Thyroid gland (tissue), 4 donors: ENCODE measurements at regions not wholly inside any gene's neighbourhood (a gene's known extent, or its start where the extent isn't known, plus 50 kb on each side); places are given as distances from the start of the nearest gene placed in this dataset.

Source experiments
- DNase-seq, 2 donors: peaks; one replicate each; pipeline ENCODE4 v3.0.0-alpha.2; 2019
- H3K27ac ChIP-seq, 3 donors: fragments of 200-600 bp; sonication (generic); 1 replicate in 2 of 3; 2 replicates in 1 of 3; pipeline ENCODE4 v1.5.1; 2016 to 2019; ENCODE audit warnings: mild to moderate bottlenecking in 1 of 3, moderate library complexity in 1 of 3
- H3K27me3 ChIP-seq: fragments of 200-600 bp; sonication (generic); one replicate; pipeline ENCODE4 v1.5.1; 2019
- H3K36me3 ChIP-seq, 2 donors: fragments of 200-600 bp; sonication (generic); one replicate each; pipeline ENCODE4 v1.5.1; 2016 to 2019
- H3K4me1 ChIP-seq, 2 donors: fragments of 200-600 bp; sonication (generic); one replicate each; pipeline ENCODE4 v1.5.1; 2017 to 2019
- H3K4me3 ChIP-seq, 3 donors: fragments of 200-600 bp; sonication (generic); replicated peaks in 1 of 3; 1 replicate in 2 of 3; 2 replicates in 1 of 3; pipeline ENCODE4 v1.5.1; 2016; ENCODE audit warnings: mild to moderate bottlenecking in 1 of 3
- H3K9me3 ChIP-seq: fragments of 200-600 bp; sonication (generic); one replicate; pipeline ENCODE4 v1.5.1; 2017
- POLR2A ChIP-seq, 2 donors: fragments of 450-650 bp; IDR thresholded peaks; one replicate each; pipeline ENCODE4 v1.6.1; 2017; ENCODE audit warnings: antibody characterized with exemption in 2 of 2, mild to moderate bottlenecking in 2 of 2, moderate library complexity in 1 of 2
- WGBS, 2 donors: methylation state at CpG; one replicate each; pipeline ENCODE4 v1.1.5; 2017; 5-methylcytosine and 5-hydroxymethylcytosine counted together
- intact Hi-C: fragments of 100-400 bp; cut with DNase I; formaldehyde crosslinking; loops from one replicate; pipeline ENCODE4 v1.15.1; 2023
- TF ChIP-seq, protein P1 (sequence below), 6 experiments: fragments of 200-600 bp in 3 of 6; fragments of 450-650 bp in 3 of 6; sonication (generic) in 3 of 6; IDR thresholded peaks; one replicate each; pipeline ENCODE4 v1.5.1; 2016 to 2019; ENCODE audit warnings: antibody characterized with exemption in 6 of 6, mild to moderate bottlenecking in 2 of 6, inconsistent platforms in 1 of 6, moderate library complexity in 1 of 6

DNA sequence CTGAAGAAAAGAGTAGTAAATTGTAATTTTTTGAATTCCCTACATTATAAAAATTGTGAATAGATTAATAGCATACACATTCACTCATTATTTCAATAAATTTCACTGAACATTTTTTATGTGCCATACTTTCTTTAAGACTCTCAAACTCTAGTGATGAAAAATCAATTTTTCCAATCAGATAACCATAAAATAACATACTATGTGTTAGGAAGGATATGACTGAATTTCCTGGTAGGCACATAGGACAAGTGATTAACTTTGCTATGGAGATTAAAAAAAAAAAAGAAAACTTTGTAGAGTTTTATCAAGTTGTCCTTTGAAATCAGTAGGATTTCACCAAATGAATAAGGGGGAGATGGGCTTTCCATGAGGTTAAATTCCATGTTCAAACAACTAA is 1597.3 kb upstream of the LRRTM3 start:
- Histone ChIP-seq H3K27ac (no peak overlapping the region), H3K4me1 (no peaks in the 10 kb centered on the region), H3K4me3 (no peak overlapping the region), H3K36me3 (no peaks in the 10 kb centered on the region), H3K9me3 (no peaks in the 10 kb centered on the region), H3K27me3 (no peaks in the 10 kb centered on the region)
- no peak for TF ChIP-seq POLR2A (IDR thresholded peaks at IDR 0.05)
- TF ChIP-seq, protein P1, sequence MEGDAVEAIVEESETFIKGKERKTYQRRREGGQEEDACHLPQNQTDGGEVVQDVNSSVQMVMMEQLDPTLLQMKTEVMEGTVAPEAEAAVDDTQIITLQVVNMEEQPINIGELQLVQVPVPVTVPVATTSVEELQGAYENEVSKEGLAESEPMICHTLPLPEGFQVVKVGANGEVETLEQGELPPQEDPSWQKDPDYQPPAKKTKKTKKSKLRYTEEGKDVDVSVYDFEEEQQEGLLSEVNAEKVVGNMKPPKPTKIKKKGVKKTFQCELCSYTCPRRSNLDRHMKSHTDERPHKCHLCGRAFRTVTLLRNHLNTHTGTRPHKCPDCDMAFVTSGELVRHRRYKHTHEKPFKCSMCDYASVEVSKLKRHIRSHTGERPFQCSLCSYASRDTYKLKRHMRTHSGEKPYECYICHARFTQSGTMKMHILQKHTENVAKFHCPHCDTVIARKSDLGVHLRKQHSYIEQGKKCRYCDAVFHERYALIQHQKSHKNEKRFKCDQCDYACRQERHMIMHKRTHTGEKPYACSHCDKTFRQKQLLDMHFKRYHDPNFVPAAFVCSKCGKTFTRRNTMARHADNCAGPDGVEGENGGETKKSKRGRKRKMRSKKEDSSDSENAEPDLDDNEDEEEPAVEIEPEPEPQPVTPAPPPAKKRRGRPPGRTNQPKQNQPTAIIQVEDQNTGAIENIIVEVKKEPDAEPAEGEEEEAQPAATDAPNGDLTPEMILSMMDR (IDR thresholded peaks at IDR 0.05), result no peak
- no peak for DNase-seq
- intact Hi-C loops, result no loop called here

DNA sequence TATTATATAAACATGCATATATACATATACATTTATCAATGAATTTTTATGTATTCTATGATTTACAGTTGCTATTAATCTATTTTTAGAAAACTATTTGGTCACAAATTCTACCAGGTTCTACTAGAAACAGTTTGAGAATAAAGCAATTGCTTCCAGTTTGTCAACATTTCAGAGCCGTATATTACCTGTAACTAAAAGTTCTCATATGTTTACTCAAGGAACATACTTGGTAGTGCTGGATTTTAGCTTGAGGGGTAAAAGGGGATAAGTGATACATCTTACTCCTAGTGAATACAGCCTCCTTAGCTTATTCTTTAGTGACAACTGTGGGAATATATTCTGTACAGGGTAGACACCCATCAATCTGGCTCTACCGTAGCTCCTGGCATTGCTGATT is 1590.5 kb upstream of the LRRTM3 start:
- no peak for DNase-seq
- Histone ChIP-seq H3K4me1 (no peaks in the 10 kb centered on the region), H3K4me3 (no peak overlapping the region), H3K36me3 (no peaks in the 10 kb centered on the region), H3K27me3 (no peaks in the 10 kb centered on the region), H3K9me3 (no peaks in the 10 kb centered on the region), H3K27ac (no peak overlapping the region)
- 82 to 91% methylated on average over 2 of the region's 2 CpGs for WGBS, 2 donors
- intact Hi-C loops, result no loop called here
- no peak for TF ChIP-seq POLR2A (IDR thresholded peaks at IDR 0.05)
- TF ChIP-seq, protein P1 (IDR thresholded peaks at IDR 0.05), result no peak

DNA sequence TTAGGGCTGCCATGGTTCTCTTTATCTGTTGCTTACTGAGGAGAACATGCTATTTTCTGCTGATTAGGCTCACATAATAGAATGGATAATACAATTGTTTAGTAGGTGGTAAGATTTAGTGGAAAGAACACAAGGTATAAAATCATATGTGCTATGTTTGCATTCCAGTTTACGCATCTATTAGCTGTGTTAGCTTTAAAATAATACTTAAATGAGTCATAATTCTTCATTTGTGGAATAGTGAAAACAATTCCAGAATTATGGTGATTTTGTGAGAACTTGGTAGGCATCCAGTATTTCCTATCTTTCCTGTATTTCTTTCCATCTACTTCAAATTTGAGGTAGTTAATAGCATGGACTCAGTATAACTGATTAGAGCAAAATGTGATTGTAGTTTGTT is 1585.5 kb upstream of the LRRTM3 start:
- H3K4me1 ChIP-seq, result no peaks in the 10 kb centered on the region
- no peaks in the 10 kb centered on the region for H3K36me3 ChIP-seq
- H3K9me3 ChIP-seq, result no peaks in the 10 kb centered on the region
- H3K27ac ChIP-seq, result no peak overlapping the region
- H3K27me3 ChIP-seq, result no peaks in the 10 kb centered on the region
- TF ChIP-seq, protein P1 (IDR thresholded peaks at IDR 0.05), result no peak
- TF ChIP-seq POLR2A (IDR thresholded peaks at IDR 0.05), result no peak
- no peak for DNase-seq
- no peak overlapping the region for H3K4me3 ChIP-seq
- 86 to 87% methylated on average over 1 of the region's 1 CpG for WGBS, 2 donors
- intact Hi-C loops, result no loop called here

DNA sequence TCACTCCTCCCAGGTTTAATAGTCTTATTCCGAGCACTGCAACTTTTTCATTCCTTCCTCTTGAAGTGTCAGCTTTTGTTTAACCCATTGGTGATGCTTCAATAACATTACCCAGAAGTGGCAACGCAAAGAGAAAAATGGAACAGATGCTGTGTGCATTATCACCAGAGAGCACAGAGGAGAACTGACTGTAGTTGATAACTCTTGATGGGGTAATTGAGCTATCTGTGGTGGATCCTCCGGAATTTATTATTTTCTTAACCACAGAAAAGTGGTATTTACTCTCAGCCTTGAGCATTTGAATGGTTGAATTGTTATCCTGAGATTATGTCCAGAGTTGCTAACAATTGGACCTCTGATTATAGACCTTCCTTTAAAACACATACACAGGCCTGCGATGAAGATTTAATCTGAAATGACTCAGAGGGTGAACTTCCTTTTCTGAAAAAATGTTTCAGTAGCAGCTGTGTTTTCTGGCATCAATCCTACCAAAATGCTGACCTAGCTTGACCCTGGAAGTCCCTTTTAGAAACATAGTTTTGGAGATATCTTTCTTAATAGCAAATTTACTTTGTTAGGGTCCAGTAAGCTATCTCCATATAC is 1584.4 kb upstream of the LRRTM3 start:
- WGBS, 2 donors, result 47 to 55% methylated on average over 4 of the region's 4 CpGs
- Histone ChIP-seq H3K4me3 (no peak overlapping the region), H3K27ac (no peak overlapping the region), H3K27me3 (no peaks in the 10 kb centered on the region), H3K9me3 (no peaks in the 10 kb centered on the region), H3K36me3 (no peaks in the 10 kb centered on the region), H3K4me1 (no peaks in the 10 kb centered on the region)
- TF ChIP-seq POLR2A (IDR thresholded peaks at IDR 0.05), result no peak
- TF ChIP-seq, protein P1 (IDR thresholded peaks at IDR 0.05), result no peak
- DNase-seq, result no peak
- intact Hi-C loops, result no loop called here

DNA sequence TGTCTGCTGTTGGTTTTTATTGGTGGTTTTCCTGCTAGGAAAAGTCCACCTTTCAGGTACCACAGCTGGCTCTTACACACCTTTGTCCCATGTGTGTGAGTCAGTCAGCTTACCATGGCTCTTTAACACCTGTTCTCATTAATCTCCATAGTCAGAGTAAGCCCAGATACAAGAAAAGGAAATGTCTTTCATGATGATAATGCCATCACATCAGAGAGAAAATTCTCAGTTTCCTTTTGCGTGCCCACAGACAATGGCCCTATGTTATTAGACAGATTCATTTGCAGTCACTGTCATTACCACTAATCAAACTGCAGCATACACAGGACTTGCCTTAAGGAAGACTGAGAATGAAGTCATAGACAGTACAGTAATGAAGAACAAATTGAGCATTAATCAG is 1583.6 kb upstream of the LRRTM3 start:
- WGBS, 2 donors, result 77 to 88% methylated on average over 1 of the region's 1 CpG
- intact Hi-C loops, result no loop called here
- TF ChIP-seq, protein P1 (IDR thresholded peaks at IDR 0.05), result no peak
- no peak for TF ChIP-seq POLR2A (IDR thresholded peaks at IDR 0.05)
- Histone ChIP-seq H3K4me3 (no peak overlapping the region), H3K27me3 (no peaks in the 10 kb centered on the region), H3K27ac (no peak overlapping the region), H3K4me1 (no peaks in the 10 kb centered on the region), H3K36me3 (no peaks in the 10 kb centered on the region), H3K9me3 (no peaks in the 10 kb centered on the region)
- DNase-seq, result no peak
